ENCODE measurements at regions not wholly inside any gene's neighbourhood (a gene's known extent, or its start where the extent isn't known, plus 50 kb on each side); places are given as distances from the start of the nearest gene placed in this dataset.
"Not testable (repeated sequence)": the region's sequence is repeated elsewhere in the genome, so short reads cannot be mapped to it uniquely, and the experiment has no call there.

- no peak for DNase-seq
Measured at GRCh38 chr4:138790706-138791340, 224.8 kb upstream of the NOCT start.

GRCh38 chr4:138789796-138790195 lies 225.8 kb upstream of the NOCT start:
- no peak for DNase-seq

- no peak for DNase-seq
Measured at GRCh38 chr4:138788857-138789256, 226.7 kb upstream of the NOCT start.

- DNase-seq = no peak
Measured at GRCh38 chr4:138788267-138788790, 227.3 kb upstream of the NOCT start.

GRCh38 chr4:138779761-138780160 lies 235.8 kb upstream of the NOCT start:
- DNase-seq = not testable (repeated sequence)

- DNase-seq = no peak
Measured at GRCh38 chr4:138775890-138776289, 239.7 kb upstream of the NOCT start.

GRCh38 chr4:138775489-138775888 lies 240.1 kb upstream of the NOCT start:
- no peak for DNase-seq

GRCh38 chr4:138774940-138775339 lies 240.6 kb upstream of the NOCT start:
- DNase-seq = no peak

GRCh38 chr4:138774125-138774524 lies 241.5 kb upstream of the NOCT start:
- DNase-seq = not testable (repeated sequence)

- DNase-seq = no peak
Measured at GRCh38 chr4:138773321-138773720, 242.3 kb upstream of the NOCT start.

GRCh38 chr4:138772366-138772765 lies 243.2 kb upstream of the NOCT start:
- no peak for DNase-seq

- DNase-seq = no peak
Measured at GRCh38 chr4:138770818-138771217, 244.8 kb upstream of the NOCT start.

- DNase-seq = no peak
Measured at GRCh38 chr4:138766332-138766731, 249.2 kb upstream of the NOCT start.

- DNase-seq = no peak
Measured at GRCh38 chr4:138765442-138765841, 250.1 kb upstream of the NOCT start.

- DNase-seq = no peak
Measured at GRCh38 chr4:138761638-138762220, 253.9 kb upstream of the NOCT start.

GRCh38 chr4:138759554-138759902 lies 256.1 kb upstream of the NOCT start:
- no peak for DNase-seq

- DNase-seq = no peak
Measured at GRCh38 chr4:138758876-138759553, 256.6 kb upstream of the NOCT start.

- no peak for DNase-seq
Measured at GRCh38 chr4:138758196-138758595, 257.4 kb upstream of the NOCT start.

GRCh38 chr4:138757432-138757831 lies 258.1 kb upstream of the NOCT start:
- DNase-seq = no peak

- no peak for DNase-seq
Measured at GRCh38 chr4:138756519-138756918, 259.1 kb upstream of the NOCT start.

- no peak for DNase-seq
Measured at GRCh38 chr4:138751309-138751708, 264.3 kb upstream of the NOCT start.

- no peak for DNase-seq
Measured at GRCh38 chr4:138749303-138749702, 266.3 kb upstream of the NOCT start.

- no peak for DNase-seq
Measured at GRCh38 chr4:138741766-138742377, 273.7 kb upstream of the NOCT start.

Data from NCI-H1048 (cell line).